WTC11 (cell line): ENCODE measurements at regions not wholly inside any gene's neighbourhood (a gene's known extent, or its start where the extent isn't known, plus 50 kb on each side); places are given as distances from the start of the nearest gene placed in this dataset.

Experiments
- ATAC-seq: fragments of 200-7000 bp; cut with Tn5 transposase; 2 replicates; pipeline ENCODE4 v1.10.0; 2021; ENCODE audit warnings: mild to moderate bottlenecking, moderate library complexity
- CTCF ChIA-PET: fragments of 300-600 bp; sonication (Branson Sonifier 250); formaldehyde crosslinking; loops from one replicate; lab custom pipeline; 2021; ENCODE audit warnings: antibody characterized with exemption; lab: Charles Lee
- POLR2A ChIA-PET: fragments of 350-600 bp; sonication (Branson Sonifier 250); formaldehyde crosslinking; loops from one replicate; lab custom pipeline; 2021; ENCODE audit warnings: antibody characterized with exemption; lab: Charles Lee
- DNase-seq: peaks from one replicate; pipeline ENCODE4 v3.0.0; 2021; ENCODE audit warnings: low spot score
- H3K27ac Mint-ChIP-seq: 2 replicates; pipeline ENCODE4 v1.8.0; 2021; ENCODE audit warnings: mixed read lengths
- H3K27me3 Mint-ChIP-seq: 2 replicates; pipeline ENCODE4 v1.8.0; 2021; ENCODE audit warnings: low read depth, mild to moderate bottlenecking, moderate library complexity, mixed read lengths
- H3K36me3 Mint-ChIP-seq: 2 replicates; pipeline ENCODE4 v1.8.0; 2021; ENCODE audit warnings: mixed read lengths
- H3K4me1 Mint-ChIP-seq: 2 replicates; pipeline ENCODE4 v1.8.0; 2022; ENCODE audit warnings: mixed read lengths
- H3K4me3 Mint-ChIP-seq: 2 replicates; pipeline ENCODE4 v1.8.0; 2021; ENCODE audit warnings: mild to moderate bottlenecking, moderate library complexity, mixed read lengths
- H3K9me3 Mint-ChIP-seq: 2 replicates; pipeline ENCODE4 v1.8.0; 2021; ENCODE audit warnings: mixed read lengths
- AR ChIP-seq: fragments of 250-450 bp; sonication (Bioruptor Pico); IDR thresholded peaks from 2 replicates; pipeline ENCODE4 v1.9.0; 2021; ENCODE audit warnings: mild to moderate bottlenecking
- CDX4 ChIP-seq: fragments of 250-450 bp; sonication (Bioruptor Pico); IDR thresholded peaks from 2 replicates; pipeline ENCODE4 v1.9.0; 2021; ENCODE audit warnings: moderate library complexity, mild to moderate bottlenecking, inconsistent platforms, borderline replicate concordance
- CTCF ChIP-seq: fragments of 200-600 bp; IDR thresholded peaks from 2 replicates; pipeline ENCODE4 v1.8.0; 2022; ENCODE audit warnings: antibody characterized with exemption
- E2F5 ChIP-seq: sonication (generic); formaldehyde crosslinking; IDR thresholded peaks from 2 replicates; pipeline ENCODE4 v1.8.1; 2022; ENCODE audit warnings: mild to moderate bottlenecking, moderate library complexity, missing genetic modification reagents
- ELF4 ChIP-seq: sonication (generic); formaldehyde crosslinking; IDR thresholded peaks from 2 replicates; pipeline ENCODE4 v1.8.1; 2022; ENCODE audit warnings: low read depth, mild to moderate bottlenecking, moderate library complexity, missing genetic modification reagents
- FOXJ3 ChIP-seq: sonication (generic); formaldehyde crosslinking; IDR thresholded peaks from 2 replicates; pipeline ENCODE4 v1.9.0; 2021; ENCODE audit warnings: missing genetic modification reagents, mild to moderate bottlenecking, borderline replicate concordance
- FOXK1 ChIP-seq: sonication (generic); formaldehyde crosslinking; IDR thresholded peaks from 2 replicates; pipeline ENCODE4 v1.8.0; 2022; ENCODE audit warnings: mild to moderate bottlenecking, moderate library complexity, missing genetic modification reagents
- IRF2 ChIP-seq: sonication (generic); formaldehyde crosslinking; IDR thresholded peaks from 2 replicates; pipeline ENCODE4 v1.8.0; 2022; ENCODE audit warnings: low read depth, missing genetic modification reagents, borderline replicate concordance
- JAZF1 ChIP-seq: fragments of 250-450 bp; sonication (Bioruptor Pico); IDR thresholded peaks from 2 replicates; pipeline ENCODE4 v1.9.0; 2021; ENCODE audit warnings: moderate library complexity, mild to moderate bottlenecking, inconsistent platforms
- JUN ChIP-seq: sonication (generic); formaldehyde crosslinking; IDR thresholded peaks from 2 replicates; pipeline ENCODE4 v1.8.0; 2023; ENCODE audit warnings: mild to moderate bottlenecking, missing genetic modification reagents
- MAX ChIP-seq: sonication (generic); formaldehyde crosslinking; IDR thresholded peaks from 2 replicates; pipeline ENCODE4 v1.8.0; 2022; ENCODE audit warnings: mild to moderate bottlenecking, missing genetic modification reagents
- MXD4 ChIP-seq: fragments of 250-450 bp; sonication (Bioruptor Pico); IDR thresholded peaks from 2 replicates; pipeline ENCODE4 v1.8.0; 2021; ENCODE audit warnings: mild to moderate bottlenecking, moderate library complexity, borderline replicate concordance
- MYBL2 ChIP-seq: sonication (generic); formaldehyde crosslinking; IDR thresholded peaks from 2 replicates; pipeline ENCODE4 v1.8.1; 2023; ENCODE audit warnings: mild to moderate bottlenecking, moderate library complexity, missing genetic modification reagents
- ZNF138 ChIP-seq: sonication (generic); formaldehyde crosslinking; conservative IDR thresholded peaks from 2 replicates; pipeline ENCODE4 v1.8.1; 2022; ENCODE audit warnings: mild to moderate bottlenecking, moderate library complexity, missing genetic modification reagents
- ZNF671 ChIP-seq: fragments of 250-450 bp; sonication (Bioruptor Pico); IDR thresholded peaks from 2 replicates; pipeline ENCODE4 v1.8.0; 2021; ENCODE audit warnings: mild to moderate bottlenecking
- TF ChIP-seq, protein P1 (sequence below): fragments of 250-450 bp; sonication (Bioruptor Pico); IDR thresholded peaks from 2 replicates; pipeline ENCODE4 v2.1.2; 2022; ENCODE audit warnings: mild to moderate bottlenecking, moderate library complexity
- TF ChIP-seq, protein P2 (sequence below): sonication (generic); formaldehyde crosslinking; IDR thresholded peaks from 2 replicates; pipeline ENCODE4 v1.8.0; 2023; ENCODE audit warnings: missing genetic modification reagents, mild to moderate bottlenecking, borderline replicate concordance

DNA sequence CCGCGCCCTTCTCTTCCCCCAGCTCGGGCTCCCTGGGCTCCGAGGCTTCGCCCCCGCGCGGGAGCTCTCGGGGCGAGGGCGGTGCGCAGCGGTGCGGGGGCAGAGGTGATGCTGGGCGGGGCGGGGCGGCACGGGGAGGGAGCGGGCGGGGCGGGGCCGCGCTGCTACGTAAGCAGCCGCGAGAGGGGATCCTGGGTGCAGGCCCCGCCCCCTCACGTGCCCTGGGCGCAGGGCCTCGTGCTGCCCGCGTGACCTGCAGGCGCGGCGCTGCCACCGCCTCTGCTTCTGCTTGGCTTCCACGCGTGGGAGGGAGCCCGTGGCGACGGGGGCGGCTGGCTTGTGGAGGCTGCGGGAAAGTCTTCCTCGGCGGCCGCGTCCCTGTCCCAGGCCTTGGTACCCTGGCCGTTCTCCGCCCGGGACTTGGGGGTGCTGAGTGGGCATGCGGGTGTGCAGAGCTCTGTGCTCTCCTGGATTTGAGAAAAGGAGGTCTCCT, 132.6 kb upstream of the HSD17B12 start (continued):
- TF ChIP-seq, protein P1, sequence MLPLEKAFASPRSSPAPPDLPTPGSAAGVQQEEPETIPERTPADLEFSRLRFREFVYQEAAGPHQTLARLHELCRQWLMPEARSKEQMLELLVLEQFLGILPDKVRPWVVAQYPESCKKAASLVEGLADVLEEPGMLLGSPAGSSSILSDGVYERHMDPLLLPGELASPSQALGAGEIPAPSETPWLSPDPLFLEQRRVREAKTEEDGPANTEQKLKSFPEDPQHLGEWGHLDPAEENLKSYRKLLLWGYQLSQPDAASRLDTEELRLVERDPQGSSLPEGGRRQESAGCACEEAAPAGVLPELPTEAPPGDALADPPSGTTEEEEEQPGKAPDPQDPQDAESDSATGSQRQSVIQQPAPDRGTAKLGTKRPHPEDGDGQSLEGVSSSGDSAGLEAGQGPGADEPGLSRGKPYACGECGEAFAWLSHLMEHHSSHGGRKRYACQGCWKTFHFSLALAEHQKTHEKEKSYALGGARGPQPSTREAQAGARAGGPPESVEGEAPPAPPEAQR (CRISPR knock-in tag): no peak
- TF ChIP-seq MAX (CRISPR knock-in tag): peak; percentile 99
- peak; percentile 94 for TF ChIP-seq MYBL2 (CRISPR knock-in tag)
- peak; percentile 98 for TF ChIP-seq ELF4
- TF ChIP-seq JAZF1 (CRISPR knock-in tag): no peak
- TF ChIP-seq JUN (CRISPR knock-in tag): peak; percentile 98

DNA sequence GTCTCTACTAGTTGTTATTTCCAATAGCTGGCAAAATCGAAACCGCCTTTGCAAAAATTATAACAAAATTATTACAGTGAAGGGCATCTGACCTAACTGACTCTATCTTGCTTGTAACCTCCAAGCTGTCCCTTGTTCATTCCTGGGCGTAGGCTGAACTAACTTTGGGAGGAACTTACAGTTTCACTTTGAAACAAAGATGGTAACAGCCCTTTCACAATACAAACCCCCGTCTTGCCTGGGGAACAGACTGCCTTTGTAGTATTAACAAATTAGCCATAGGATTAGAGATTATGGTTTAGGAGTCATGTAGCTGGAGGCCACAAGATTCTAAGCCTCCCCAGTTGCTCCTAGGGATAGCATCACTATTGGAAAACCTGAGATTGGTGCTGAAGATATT, 131.6 kb upstream of the HSD17B12 start:
- H3K4me1 Mint-ChIP-seq: peaks cover 20% of the 10 kb centered on the region
- no peak overlapping the region for H3K27ac Mint-ChIP-seq
- no peak for TF ChIP-seq MXD4 (CRISPR knock-in tag)
- no peak for TF ChIP-seq AR
- TF ChIP-seq FOXK1: no peak
- TF ChIP-seq, protein P1 (CRISPR knock-in tag): no peak
- TF ChIP-seq, protein P2, sequence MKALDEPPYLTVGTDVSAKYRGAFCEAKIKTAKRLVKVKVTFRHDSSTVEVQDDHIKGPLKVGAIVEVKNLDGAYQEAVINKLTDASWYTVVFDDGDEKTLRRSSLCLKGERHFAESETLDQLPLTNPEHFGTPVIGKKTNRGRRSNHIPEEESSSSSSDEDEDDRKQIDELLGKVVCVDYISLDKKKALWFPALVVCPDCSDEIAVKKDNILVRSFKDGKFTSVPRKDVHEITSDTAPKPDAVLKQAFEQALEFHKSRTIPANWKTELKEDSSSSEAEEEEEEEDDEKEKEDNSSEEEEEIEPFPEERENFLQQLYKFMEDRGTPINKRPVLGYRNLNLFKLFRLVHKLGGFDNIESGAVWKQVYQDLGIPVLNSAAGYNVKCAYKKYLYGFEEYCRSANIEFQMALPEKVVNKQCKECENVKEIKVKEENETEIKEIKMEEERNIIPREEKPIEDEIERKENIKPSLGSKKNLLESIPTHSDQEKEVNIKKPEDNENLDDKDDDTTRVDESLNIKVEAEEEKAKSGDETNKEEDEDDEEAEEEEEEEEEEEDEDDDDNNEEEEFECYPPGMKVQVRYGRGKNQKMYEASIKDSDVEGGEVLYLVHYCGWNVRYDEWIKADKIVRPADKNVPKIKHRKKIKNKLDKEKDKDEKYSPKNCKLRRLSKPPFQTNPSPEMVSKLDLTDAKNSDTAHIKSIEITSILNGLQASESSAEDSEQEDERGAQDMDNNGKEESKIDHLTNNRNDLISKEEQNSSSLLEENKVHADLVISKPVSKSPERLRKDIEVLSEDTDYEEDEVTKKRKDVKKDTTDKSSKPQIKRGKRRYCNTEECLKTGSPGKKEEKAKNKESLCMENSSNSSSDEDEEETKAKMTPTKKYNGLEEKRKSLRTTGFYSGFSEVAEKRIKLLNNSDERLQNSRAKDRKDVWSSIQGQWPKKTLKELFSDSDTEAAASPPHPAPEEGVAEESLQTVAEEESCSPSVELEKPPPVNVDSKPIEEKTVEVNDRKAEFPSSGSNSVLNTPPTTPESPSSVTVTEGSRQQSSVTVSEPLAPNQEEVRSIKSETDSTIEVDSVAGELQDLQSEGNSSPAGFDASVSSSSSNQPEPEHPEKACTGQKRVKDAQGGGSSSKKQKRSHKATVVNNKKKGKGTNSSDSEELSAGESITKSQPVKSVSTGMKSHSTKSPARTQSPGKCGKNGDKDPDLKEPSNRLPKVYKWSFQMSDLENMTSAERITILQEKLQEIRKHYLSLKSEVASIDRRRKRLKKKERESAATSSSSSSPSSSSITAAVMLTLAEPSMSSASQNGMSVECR: no peak
- TF ChIP-seq CDX4 (CRISPR knock-in tag): no peak
- no peak for TF ChIP-seq FOXJ3 (CRISPR knock-in tag)
- no peak for TF ChIP-seq ZNF671 (CRISPR knock-in tag)
- TF ChIP-seq IRF2 (CRISPR knock-in tag): no peak
- no peak for TF ChIP-seq ZNF138
- no peak for TF ChIP-seq CTCF
- TF ChIP-seq MYBL2 (CRISPR knock-in tag): no peak
- no peak for TF ChIP-seq E2F5
- peaks cover 68% of the 10 kb centered on the region for H3K27me3 Mint-ChIP-seq
- ChIA-PET POLR2A (no interaction called here), CTCF (interaction anchor here (1.3 to 2.1 kb wide), 3 partner anchors 8 to 25 kb away, joined by 3 to 6 read pairs (median 5); no protein-coding TSS in a partner anchor)
- no peak for ATAC-seq
- no peak for DNase-seq
- no peak overlapping the region for H3K4me3 Mint-ChIP-seq
- peaks cover 3% of the 10 kb centered on the region; the same call in 1 of the 2 replicates for H3K9me3 Mint-ChIP-seq
- H3K36me3 Mint-ChIP-seq: no peaks in the 10 kb centered on the region
